Activated CD4-positive, alpha-beta T cell treated with anti-CD3 and anti-CD28 coated beads, Interleukin-2, Interleukin-4, amounts not matched to agents 100 ng/mL and 50 ng/mL, durations not matched to agents 16 hours and 8 hours (primary cell): ENCODE measurements at regions not wholly inside any gene's neighbourhood (a gene's known extent, or its start where the extent isn't known, plus 50 kb on each side); places are given as distances from the start of the nearest gene placed in this dataset.
A peak's percentile ranks its signal among the peaks of the same experiment; 100 is the strongest.
"Not testable (repeated sequence)": the region's sequence is repeated elsewhere in the genome, so short reads cannot be mapped to it uniquely, and the experiment has no call there.

ENCODE experiments used
- DNase-seq: peaks from one replicate; pipeline ENCODE4 v3.0.0-alpha.2; 2020; ENCODE audit warnings: low spot score

- DNase-seq = no peak
Measured at GRCh38 chr16:72596373-72596772, 424.4 kb upstream of the PMFBP1 start.

DNA sequence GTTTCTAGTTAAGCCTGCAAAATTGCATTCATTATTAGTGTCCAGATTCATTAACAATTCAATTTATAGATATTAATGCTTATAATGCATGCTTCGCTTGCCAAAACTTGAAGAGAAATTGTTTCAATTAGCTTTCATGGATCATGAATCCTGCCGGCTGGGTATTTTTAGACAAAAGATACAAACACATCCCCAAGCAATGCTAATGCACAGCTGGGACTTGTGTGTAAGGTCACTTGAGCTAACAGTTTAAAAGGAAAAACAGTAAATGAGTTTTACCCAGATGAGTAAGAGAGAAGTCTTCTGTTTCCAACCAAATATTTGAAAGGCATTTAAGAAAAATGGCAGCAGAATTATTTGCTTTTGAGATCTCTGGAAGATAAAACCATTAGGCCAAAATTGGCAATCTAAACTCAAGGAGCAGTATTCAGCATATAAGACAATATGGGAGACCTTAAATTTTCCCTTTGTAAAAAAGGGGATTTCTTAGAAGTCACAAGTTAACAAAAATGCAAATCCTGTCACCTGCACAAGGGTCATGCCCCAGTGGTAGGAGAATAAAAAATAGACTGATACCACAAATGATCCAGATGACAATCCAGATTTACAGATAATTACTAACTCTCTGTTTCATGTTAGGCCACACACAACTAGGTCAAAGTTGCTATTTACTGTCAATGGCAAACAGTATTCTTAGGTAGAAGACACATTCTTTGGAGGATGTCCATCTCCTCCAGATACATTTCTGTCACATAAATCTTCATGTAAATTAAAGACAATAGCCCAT, 418.4 kb upstream of the PMFBP1 start:
- no peak for DNase-seq

DNA sequence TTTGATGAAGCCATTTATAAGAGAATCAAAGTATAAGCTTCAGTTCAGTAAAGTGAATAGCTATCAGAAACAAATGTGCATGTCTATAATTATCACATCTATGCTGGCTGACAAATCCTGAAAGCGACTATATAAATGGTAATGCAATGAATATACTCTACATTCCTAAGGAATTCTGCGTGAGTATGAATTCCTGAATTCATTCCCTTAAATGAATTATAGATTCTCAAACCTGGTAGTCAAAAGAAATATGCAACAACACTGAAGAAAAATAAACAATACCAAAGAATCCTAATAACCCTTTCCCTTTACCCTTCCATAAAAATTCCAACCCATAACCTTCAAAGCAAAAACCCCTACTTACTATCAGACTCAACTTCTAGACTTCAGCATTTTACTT, 416.6 kb upstream of the PMFBP1 start:
- DNase-seq = no peak

- DNase-seq = not testable (repeated sequence)
Measured at GRCh38 chr16:72578061-72578460, 406.1 kb upstream of the PMFBP1 start.

GRCh38 chr16:72576189-72576588, 404.2 kb upstream of the PMFBP1 start:
- DNase-seq = no peak

DNA sequence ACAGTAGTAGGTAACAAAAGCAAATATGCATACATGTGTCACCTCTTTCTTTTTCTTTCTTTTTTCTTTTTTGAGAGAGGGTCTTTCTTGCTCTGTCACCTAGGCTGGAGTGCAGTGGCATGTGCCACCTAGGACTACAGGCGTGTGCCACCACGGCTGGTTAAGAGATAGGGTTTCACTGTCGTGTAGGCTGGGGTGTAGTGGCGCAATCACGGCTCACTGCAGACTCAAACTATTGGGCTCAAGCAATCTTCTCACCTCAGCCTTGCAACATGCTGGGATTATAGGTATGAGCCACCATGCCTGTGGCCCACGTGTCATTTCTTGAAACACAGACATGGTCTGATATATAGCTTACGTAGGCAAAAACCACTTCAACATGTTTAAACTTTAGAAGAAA, 397.7 kb upstream of the PMFBP1 start:
- no peak for DNase-seq

GRCh38 chr16:72568502-72568901, 396.5 kb upstream of the PMFBP1 start:
- DNase-seq = no peak

- DNase-seq = no peak
Measured at GRCh38 chr16:72566174-72566573, 394.2 kb upstream of the PMFBP1 start.

DNA sequence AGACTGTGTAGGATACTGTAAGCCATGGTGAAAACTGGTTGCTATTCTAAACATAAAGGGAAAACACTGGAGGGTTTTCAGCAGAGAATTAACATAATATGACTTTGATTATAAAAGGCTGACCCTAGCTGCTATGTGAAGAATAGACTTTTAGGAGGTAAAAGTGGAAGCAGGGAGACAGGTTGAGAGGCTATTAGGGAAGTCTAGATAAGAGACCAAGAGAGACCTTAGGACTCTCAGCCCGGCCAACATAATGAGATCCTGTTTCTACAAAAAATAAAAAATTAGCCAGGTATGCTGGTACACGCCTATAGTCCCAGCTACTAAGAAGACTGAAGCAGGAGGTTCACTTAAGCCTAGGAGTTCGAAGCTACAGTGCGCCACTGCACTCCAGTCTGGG, 393.2 kb upstream of the PMFBP1 start:
- no peak for DNase-seq

GRCh38 chr16:72560617-72561016, 388.7 kb upstream of the PMFBP1 start:
- DNase-seq = no peak

DNA sequence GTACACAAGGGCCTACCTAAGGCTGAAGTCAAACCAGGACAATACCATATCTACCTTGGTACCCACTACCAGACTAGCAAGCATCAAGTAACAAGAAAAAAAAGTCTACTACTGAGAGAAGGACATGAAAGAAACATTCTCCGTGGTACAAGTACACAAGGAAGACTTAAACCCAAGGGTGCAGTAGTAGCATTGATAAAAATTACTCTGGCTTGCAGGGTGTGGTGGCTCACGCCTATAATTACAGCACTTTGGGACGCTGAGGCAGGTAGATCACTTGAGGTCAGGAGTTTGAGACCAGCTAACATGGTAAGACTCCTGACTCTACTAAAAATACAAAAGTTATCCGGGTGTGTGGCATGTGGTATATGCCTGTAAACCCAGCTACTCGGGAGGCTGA, 386.5 kb upstream of the PMFBP1 start:
- no peak for DNase-seq

DNA sequence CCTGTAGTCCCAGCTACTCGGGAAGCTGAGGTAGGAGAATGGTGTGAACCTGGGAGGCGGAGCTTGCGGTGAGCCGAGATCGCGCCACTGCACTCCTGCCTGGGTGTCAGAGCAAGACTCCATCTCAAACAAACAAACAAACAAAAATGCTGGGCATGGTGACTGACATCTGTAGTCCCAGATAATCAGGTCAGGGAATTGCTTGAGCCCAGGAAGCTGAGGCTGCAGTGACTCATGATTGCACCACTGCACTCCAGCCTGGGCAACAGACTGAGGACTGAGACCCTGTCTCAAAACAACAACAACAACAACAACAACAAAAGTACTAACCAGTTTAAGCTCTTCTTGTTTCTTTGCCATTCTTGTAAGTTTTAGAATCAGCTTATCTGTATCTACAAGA, 383.0 kb upstream of the PMFBP1 start:
- no peak for DNase-seq

DNA sequence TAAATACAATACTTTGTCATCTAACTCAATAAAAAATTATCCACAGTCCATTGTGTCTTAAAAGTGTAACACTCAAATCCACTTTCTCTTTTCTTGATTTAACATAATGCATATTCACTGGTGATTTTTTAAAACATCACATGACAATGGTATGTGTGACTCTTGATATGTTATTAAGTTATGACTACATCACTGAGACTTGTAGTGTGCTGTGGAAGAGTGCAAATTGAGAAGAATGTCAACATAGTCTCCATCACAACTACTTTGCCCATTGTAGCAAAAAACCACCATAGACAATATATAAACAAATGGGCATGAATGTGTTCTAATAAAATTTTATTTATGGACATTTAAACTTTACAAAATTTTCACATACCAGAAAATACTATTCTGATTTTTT, 380.7 kb upstream of the PMFBP1 start:
- no peak for DNase-seq

DNA sequence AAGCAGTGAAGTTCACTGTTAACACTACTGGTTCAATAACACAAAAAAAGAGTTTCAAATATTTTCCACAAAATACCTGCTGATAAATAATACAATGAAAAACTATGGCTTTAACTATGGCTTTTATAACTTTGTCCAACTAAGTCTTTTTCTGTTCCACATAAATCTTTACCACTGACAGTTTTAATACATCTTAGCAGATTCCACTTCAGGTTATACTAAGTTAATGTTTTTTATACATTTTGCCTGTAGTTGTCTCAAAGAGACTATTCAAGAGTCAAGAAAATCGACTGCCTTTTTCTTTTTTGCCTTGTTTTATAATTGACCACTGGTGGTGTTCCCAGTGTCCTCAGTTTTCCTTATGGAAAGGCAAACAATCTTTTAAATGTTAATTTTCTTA, 379.7 kb upstream of the PMFBP1 start:
- no peak for DNase-seq

DNA sequence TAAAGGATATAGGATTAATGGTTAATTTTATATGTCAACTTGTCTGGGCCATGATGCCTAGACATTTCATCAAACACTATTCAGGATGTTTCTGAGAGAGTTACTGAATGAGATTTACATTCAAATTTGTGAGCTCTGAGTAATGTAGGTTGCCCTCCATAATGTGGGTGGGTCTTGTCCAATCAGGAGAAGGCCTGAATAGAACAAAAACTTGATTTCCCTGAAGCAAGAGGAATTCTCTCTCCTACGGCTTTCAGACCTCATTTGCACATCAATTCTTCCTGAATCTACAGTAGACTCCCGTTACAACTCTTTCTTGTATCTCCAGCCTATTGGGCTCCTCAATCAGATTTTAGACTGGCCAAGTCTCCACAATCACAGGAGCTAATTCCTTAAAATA, 377.9 kb upstream of the PMFBP1 start:
- no peak for DNase-seq

- DNase-seq = no peak
Measured at GRCh38 chr16:72542102-72542501, 370.1 kb upstream of the PMFBP1 start.

DNA sequence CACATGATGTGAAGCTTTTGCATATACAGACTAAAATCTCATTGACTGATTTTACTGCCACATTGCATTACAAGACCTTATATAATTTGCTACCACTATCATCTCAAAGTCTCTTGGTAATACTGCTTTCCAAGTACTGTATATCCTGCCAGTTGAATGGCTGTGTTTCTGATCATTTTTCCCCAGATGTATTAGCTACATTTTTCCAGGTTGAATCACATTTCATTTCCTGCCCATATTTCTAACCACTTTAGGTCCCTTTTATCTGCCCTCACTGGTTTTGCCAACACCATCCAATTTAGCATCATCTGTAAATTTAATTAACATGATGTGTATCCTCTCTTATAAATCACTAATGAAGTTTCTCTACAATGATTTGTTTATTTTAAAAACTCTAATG, 365.7 kb upstream of the PMFBP1 start:
- DNase-seq = no peak

DNA sequence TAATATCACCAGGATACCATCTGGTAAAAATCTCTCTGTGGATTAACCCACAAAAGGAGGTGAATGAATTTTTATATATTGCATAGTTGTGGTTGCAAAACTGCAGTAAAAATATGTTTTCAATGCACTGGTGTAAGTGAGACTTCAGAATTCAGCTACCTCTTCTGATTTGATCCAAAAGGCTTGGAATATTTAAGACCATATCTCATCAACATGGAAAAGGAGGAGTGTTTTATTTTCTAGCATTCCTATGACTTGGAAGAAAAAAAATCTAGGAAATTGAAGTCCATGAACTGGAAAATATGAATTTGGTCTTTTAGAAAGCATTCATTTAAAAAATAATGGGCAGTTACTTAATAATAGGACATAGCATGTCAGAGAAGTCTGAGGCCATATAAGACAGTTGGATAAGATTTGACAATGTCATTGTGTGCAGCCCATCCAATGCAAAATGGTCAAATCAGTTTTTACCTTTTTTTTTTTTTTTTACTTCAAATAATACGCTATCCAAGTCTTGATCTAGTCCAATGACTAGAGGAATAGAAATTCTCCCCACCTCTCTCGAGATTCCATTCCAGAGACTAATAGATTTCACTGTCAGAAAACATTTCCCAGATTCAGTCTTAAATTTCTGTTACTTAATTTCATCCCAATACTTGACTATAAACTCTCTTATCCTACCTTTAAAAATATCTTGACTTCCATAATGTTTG, 364.9 kb upstream of the PMFBP1 start:
- no peak for DNase-seq

DNA sequence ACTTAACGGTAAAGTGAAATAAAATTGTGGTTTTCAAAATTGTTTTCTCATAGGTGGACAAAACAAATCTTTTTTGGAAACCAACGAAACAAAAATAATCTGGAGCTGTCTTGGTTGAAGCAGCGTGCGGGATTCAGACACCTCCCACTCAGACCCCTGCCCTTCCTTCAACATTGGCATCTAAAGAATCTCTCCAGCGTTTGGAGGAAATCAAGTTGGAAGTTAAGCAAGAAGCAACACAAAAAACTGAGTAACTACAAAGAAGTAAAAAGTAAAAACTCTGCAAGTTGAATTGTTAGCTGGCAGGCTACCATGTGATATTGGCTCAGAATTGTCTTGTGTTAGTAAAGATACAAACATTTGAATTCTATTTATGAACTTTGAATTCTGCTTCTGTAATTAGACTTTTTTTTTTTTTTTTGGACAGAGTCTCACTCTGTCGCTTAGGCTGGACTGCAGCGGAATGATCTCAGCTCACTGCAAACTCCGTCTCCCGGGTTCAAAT, 361.0 kb upstream of the PMFBP1 start:
- no peak for DNase-seq

GRCh38 chr16:72530434-72530833, 358.5 kb upstream of the PMFBP1 start:
- DNase-seq = peak; percentile 1

GRCh38 chr16:72523087-72523486, 351.1 kb upstream of the PMFBP1 start:
- no peak for DNase-seq

DNA sequence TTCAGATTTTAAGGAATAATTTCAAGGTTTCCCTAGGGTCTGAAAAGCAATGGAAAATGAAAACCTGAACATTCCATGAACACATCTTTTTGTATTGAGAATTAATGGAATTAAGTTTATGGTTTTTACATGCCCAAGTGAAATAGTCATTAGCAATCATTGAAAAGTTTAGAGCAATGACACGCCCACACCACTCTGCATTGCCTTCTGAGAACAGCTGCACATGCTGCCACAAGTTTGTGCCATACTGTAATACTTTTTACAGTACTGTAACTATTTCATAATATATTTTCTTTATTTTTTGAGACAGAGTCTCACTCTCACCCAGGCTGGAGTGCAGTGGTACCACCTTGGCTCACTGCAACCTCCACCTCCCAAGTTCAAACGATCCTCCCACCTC, 345.2 kb upstream of the PMFBP1 start:
- DNase-seq = no peak

GRCh38 chr16:72511171-72511570, 339.2 kb upstream of the PMFBP1 start:
- DNase-seq = no peak

GRCh38 chr16:72508191-72508590, 336.2 kb upstream of the PMFBP1 start:
- no peak for DNase-seq
